ENCODE measurements at regions not wholly inside any gene's neighbourhood (a gene's known extent, or its start where the extent isn't known, plus 50 kb on each side); places are given as distances from the start of the nearest gene placed in this dataset.

DNA sequence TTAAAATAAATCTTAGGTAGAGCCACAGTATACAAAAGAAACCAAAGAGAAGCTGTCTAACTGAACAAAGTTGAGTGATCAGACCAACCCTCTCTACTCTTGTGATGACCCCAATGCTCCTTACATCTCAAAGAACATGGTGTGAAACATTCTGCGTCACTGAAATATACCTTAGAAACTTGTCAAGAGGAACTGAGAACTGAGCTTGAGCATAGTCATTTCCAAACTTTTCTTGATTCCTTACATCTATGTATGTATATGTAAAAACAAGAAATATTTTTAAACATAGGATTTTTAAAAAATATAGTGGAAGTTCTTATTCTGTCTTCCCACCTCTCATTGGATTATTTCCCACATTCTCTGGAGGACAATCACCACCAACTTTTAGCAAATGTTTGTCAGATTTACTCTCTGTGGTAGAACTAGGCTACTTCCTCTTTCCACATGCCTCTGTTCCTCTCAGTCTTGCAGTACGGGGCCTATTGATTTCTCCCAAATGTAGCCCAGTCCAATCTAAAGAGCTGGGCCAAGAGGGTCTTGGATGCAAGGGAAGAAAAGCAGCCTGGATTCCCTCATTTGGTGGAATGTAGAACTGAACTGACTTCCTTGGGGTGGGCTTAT lies 98.2 kb upstream of the HHIP start:
- no peak for DNase-seq
- CTCF ChIA-PET, result no interaction called here
- no peaks in the 10 kb centered on the region for H3K4me1 Mint-ChIP-seq
- no peaks in the 10 kb centered on the region for H3K27me3 Mint-ChIP-seq
- no peak overlapping the region for H3K4me3 Mint-ChIP-seq
- no peaks in the 10 kb centered on the region for H3K36me3 Mint-ChIP-seq (ENCODE audit: low read depth)
- POLR2A ChIA-PET, result no interaction called here
- H3K9me3 Mint-ChIP-seq, result no peaks in the 10 kb centered on the region
- H3K27ac Mint-ChIP-seq, result no peak overlapping the region

DNA sequence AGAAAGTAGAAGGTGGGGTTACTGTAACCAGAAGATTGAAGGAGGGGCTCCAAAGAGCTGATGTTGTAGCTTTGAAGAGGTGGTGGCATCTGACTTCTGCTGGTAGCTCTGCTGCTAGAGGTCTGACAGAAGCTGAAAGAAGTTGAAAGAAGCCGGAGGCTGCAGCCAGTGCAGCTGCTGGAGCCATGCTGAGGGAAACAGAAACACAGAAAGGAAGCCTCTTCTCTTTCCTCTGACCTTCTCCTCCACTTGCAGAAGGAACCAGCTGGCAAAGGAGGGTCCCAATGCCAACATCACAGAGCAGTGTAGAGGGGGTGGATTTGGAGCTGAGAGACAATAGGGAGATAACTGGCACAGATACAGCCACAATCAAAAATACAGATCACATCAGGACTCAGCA lies 89.3 kb upstream of the HHIP start:
- CTCF ChIA-PET, result interaction anchor here (0.6 kb wide), 1 partner anchor 156 kb away, joined by 3 read pairs; no protein-coding TSS in a partner anchor

DNA sequence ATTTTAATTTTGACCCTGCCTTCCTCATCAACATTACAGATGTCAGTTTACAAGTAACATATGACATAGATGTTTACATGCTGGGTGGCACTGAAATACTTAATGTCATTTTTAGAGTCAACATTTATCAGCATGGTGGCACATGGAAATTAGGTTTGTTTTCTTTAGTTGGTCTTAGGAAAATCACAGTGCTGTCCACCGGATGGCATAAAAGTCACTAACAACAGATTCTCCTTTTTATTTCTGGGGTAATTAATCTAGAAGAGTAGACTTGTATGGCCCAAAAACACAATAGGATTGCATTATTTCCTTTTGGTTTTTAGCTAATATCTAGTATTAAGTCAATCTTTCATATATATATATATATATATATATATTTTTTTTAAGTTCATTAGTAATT lies 88.6 kb upstream of the HHIP start:
- Mint-ChIP-seq H3K4me1 (no peaks in the 10 kb centered on the region), H3K27ac (no peak overlapping the region), H3K36me3 (ENCODE audit: low read depth) (no peaks in the 10 kb centered on the region), H3K4me3 (no peak overlapping the region), H3K9me3 (no peaks in the 10 kb centered on the region), H3K27me3 (peaks cover 2% of the 10 kb centered on the region)
- POLR2A ChIA-PET, result no interaction called here
- DNase-seq, result no peak
- CTCF ChIA-PET, result no interaction called here

More for the DNA sequence above, 89.3 kb upstream of the HHIP start:
- H3K27me3 Mint-ChIP-seq, result no peaks in the 10 kb centered on the region
- H3K27ac Mint-ChIP-seq, result no peak overlapping the region
- H3K4me3 Mint-ChIP-seq, result no peak overlapping the region
- H3K36me3 Mint-ChIP-seq (ENCODE audit: low read depth), result no peaks in the 10 kb centered on the region
- no peaks in the 10 kb centered on the region for H3K4me1 Mint-ChIP-seq
- H3K9me3 Mint-ChIP-seq, result no peaks in the 10 kb centered on the region
- POLR2A ChIA-PET, result no interaction called here
- DNase-seq, result no peak

DNA sequence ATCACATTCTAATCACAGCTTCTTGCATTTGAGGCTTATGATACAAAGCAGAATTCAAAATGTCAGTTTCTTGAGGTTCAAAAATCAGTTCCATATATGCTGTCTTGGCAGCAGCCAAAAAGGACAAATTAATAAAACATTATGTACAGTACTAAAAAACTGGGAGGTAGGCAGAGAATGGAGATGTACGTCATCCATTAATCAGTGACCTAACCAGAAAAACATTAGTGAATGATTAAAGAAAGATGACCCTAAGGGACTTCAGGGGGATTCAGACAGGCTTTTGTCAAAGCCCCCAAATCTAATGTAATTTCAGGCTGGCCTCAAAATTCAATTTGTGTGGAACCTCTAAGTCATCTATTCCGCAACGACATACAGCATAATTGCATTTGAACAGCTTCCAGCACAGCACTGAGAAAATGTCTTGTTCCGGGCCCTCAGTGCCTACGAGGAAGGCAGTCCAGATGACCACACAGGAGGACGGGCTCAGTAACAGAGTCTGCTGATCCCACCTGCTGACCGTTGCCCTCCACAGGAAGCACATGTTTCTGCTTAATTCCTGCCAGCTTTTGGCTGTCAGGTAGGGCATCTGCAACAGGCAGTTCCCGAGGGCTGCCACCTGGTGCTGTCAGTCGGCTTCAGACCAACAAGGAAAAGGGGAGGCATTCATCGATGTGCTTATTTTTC lies 83.8 kb upstream of the HHIP start:
- Mint-ChIP-seq H3K27ac (no peak overlapping the region), H3K36me3 (ENCODE audit: low read depth) (no peaks in the 10 kb centered on the region), H3K4me3 (no peak overlapping the region), H3K4me1 (no peaks in the 10 kb centered on the region), H3K9me3 (no peaks in the 10 kb centered on the region), H3K27me3 (peaks cover 6% of the 10 kb centered on the region)
- ChIA-PET POLR2A (no interaction called here), CTCF (no interaction called here)
- no peak for DNase-seq

DNA sequence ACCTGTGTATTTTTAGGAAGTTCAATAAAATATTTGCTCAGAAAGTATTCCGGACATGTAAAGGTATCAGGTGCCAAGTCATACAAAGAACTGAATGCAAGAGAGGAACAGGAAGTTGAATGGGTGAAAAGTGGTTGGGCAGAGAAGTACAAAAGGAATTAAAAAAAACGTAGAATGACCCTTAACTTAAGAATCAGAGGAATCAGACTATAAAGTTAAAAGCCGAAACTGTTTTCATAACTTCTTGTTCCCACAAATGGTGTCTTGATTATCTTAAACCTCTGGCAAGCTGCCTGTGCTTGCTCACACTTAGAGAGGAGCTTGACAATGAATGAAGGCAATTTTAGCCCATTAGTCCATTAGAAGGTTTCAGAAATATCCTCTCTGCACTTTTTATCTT lies 81.6 kb upstream of the HHIP start:
- Mint-ChIP-seq H3K9me3 (no peaks in the 10 kb centered on the region), H3K36me3 (ENCODE audit: low read depth) (no peaks in the 10 kb centered on the region), H3K4me3 (no peak overlapping the region), H3K27me3 (peaks cover 6% of the 10 kb centered on the region), H3K27ac (no peak overlapping the region), H3K4me1 (no peaks in the 10 kb centered on the region)
- no peak for DNase-seq
- CTCF ChIA-PET, result no interaction called here
- POLR2A ChIA-PET, result no interaction called here

DNA sequence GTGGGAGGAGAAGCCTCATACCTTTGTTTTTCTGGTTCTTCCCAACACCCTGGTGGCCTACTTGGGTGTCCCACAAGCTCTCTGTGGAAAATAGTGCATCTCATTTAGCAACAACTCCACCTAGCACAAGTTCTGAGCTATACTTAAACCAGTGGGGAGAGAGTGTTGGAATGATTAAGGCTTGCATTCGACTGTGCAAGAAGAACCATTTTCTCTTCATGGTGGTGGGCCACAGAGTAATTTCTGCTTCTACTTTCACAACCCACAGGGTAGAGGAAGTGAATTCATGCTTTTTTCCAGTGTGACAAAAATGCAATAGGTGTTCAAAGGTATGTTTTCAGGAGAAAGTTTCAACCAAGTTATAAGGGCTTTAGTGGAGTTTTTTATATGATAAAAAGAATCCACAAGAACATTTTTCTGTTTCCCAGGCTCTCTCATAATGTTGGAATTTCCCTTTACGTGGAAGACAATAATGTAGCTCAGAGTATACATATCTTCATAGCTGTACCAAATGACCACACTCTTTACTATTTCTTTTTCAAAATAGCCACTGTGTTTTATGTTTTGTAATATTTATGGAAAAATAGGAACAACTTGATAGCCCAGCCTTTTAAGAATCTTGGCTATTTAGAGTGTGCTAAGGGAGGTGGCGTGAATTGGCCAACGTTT lies 80.3 kb upstream of the HHIP start:
- Mint-ChIP-seq H3K4me3 (no peak overlapping the region), H3K27ac (no peak overlapping the region), H3K27me3 (peaks cover 6% of the 10 kb centered on the region), H3K36me3 (ENCODE audit: low read depth) (no peaks in the 10 kb centered on the region), H3K4me1 (no peaks in the 10 kb centered on the region), H3K9me3 (no peaks in the 10 kb centered on the region)
- DNase-seq, result no peak
- ChIA-PET CTCF (no interaction called here), POLR2A (no interaction called here)

DNA sequence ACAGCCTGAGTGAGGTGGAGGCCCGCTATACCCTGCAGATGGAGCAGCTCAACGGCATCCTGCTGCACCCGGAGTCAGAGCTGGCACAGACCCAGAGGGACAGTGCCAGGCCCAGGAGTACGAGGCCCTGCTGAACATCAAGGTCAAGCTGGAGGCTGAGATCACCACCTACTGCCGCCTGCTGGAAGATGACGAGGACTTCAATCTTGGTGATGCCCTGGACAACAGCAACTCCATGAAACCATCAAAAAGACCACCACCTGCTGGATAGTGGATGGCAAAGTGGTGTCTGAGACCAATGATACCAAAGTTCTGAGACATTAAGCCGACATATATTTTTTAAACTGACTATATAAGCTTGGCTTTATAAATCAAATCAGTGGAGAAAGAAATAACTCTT lies 73.3 kb upstream of the HHIP start:
- no peak overlapping the region for H3K4me3 Mint-ChIP-seq
- H3K9me3 Mint-ChIP-seq, result no peaks in the 10 kb centered on the region
- H3K36me3 Mint-ChIP-seq (ENCODE audit: low read depth), result no peaks in the 10 kb centered on the region
- CTCF ChIA-PET, result no interaction called here
- DNase-seq, result no peak
- no peak overlapping the region for H3K27ac Mint-ChIP-seq
- H3K27me3 Mint-ChIP-seq, result peaks cover 1% of the 10 kb centered on the region
- H3K4me1 Mint-ChIP-seq, result no peaks in the 10 kb centered on the region
- POLR2A ChIA-PET, result no interaction called here

DNA sequence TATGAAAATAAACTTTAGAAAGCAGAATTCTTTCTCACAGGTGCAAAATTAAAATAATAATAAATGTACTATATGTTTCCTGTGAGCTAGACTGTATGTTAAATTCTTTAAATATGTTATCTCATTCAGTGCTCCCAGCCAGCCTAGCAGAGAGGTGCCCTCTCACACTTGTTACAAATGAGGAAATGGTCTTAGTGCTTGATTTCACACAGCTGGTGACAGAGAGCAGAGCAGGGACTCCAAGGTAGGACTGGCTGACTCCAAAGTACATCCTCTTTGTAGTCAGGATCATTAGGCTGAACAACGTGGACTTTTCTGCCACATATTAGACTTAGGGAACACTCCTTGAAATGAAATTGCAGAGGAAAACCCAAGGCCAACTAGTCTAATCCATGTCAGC lies 72.0 kb upstream of the HHIP start:
- Mint-ChIP-seq H3K36me3 (ENCODE audit: low read depth) (no peaks in the 10 kb centered on the region), H3K9me3 (no peaks in the 10 kb centered on the region), H3K4me3 (no peak overlapping the region), H3K27me3 (peaks cover 1% of the 10 kb centered on the region), H3K27ac (no peak overlapping the region), H3K4me1 (no peaks in the 10 kb centered on the region)
- POLR2A ChIA-PET, result no interaction called here
- CTCF ChIA-PET, result no interaction called here
- DNase-seq, result no peak

DNA sequence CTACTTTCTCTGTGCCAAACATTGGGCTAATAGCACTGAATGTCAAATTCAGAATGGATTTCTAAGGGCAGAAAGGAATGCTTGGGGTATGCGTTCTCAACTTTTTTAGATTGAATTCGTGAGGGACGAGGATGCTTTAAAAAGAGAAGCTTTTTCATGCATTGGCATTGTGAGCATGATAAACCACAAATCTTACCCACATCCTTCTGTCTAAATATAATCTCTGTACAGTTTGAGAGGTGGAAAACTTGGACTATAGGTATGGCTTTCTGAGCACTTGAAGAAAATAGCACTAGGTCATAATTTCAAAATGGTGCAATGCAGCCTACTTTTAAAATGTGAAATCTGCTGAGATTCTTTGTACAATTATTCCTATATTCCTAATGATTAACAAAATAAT lies 71.4 kb upstream of the HHIP start:
- POLR2A ChIA-PET, result no interaction called here
- H3K27me3 Mint-ChIP-seq, result peaks cover 1% of the 10 kb centered on the region
- CTCF ChIA-PET, result no interaction called here

DNA sequence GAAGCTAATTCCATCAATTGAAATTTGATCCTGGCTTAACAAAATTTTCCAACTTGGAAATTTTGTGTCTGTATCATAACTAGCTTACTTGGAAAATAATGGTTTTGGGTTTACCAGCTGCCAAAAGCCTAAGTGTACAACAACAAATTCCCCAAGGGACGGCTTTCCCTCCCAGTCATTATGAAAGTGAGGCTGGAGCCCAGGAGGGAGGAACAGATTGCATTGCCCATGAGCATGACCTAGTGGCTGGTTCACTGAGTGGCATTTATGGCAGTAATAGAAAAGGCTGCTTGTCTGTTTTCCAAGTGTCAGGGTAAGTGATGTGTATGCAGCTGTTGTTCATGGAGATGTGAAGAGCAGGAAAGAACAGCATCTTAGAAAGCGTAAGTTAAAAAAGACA lies 70.8 kb upstream of the HHIP start:
- Mint-ChIP-seq H3K4me3 (no peak overlapping the region), H3K27ac (no peak overlapping the region), H3K36me3 (ENCODE audit: low read depth) (no peaks in the 10 kb centered on the region), H3K27me3 (peaks cover 1% of the 10 kb centered on the region), H3K4me1 (no peaks in the 10 kb centered on the region), H3K9me3 (no peaks in the 10 kb centered on the region)
- POLR2A ChIA-PET, result no interaction called here
- CTCF ChIA-PET, result no interaction called here
- DNase-seq, result no peak

More for the DNA sequence above, 71.4 kb upstream of the HHIP start:
- Mint-ChIP-seq H3K36me3 (ENCODE audit: low read depth) (no peaks in the 10 kb centered on the region), H3K27ac (no peak overlapping the region), H3K9me3 (no peaks in the 10 kb centered on the region), H3K4me1 (no peaks in the 10 kb centered on the region), H3K4me3 (no peak overlapping the region)
- DNase-seq, result no peak

DNA sequence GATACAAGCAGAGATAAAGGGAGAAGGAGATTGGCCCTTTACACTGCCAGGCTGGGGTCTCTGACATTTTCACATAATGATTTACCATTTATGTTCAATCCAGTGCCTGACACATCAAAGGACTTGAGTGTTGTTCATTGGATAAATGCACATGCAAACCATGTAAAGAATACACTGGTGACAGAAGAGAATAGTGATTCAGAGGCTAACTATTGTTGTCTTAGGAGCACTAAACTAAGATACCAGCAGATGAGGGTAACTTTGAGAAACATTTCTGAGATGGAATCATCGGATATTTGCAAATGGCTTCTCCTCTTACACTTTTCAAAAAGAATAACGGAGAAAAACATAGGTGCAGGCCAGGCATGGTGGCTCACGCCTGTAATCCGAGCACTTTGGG lies 67.3 kb upstream of the HHIP start:
- Mint-ChIP-seq H3K4me1 (no peaks in the 10 kb centered on the region), H3K27me3 (peaks cover 1% of the 10 kb centered on the region), H3K4me3 (no peak overlapping the region), H3K36me3 (ENCODE audit: low read depth) (no peaks in the 10 kb centered on the region), H3K27ac (no peak overlapping the region), H3K9me3 (no peaks in the 10 kb centered on the region)
- DNase-seq, result no peak
- CTCF ChIA-PET, result no interaction called here
- POLR2A ChIA-PET, result no interaction called here

DNA sequence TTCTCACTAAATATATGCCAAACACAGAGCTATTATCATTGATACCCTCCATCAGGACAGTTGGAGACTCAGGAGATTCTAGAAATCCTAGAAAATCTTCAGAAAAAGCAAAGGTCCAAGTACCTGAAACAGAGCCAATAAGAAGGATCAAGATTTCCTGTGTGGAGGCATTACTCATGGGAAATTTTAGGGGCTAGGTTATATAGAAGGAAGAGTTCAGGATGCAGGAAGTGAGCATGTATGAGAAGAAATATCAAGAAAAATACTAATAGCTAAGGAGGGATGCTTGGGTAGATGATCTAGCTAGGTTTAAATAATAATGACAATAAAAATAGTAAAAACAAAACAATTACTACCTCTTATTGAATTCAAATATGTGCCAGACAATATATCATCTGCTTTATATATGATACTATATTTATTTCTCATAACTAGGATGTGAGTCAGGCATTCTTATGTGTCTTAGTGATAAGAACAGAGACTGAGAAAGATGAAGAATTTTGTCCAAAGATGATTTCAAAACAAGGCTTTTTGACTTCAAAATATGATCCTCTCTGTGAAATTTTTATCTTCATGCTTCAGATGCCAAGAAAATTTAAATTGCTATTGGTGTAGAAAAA lies 66.4 kb upstream of the HHIP start:
- no peak for DNase-seq
- no peaks in the 10 kb centered on the region for H3K9me3 Mint-ChIP-seq
- no peak overlapping the region for H3K4me3 Mint-ChIP-seq
- no peak overlapping the region for H3K27ac Mint-ChIP-seq
- no peaks in the 10 kb centered on the region for H3K4me1 Mint-ChIP-seq
- peaks cover 1% of the 10 kb centered on the region for H3K27me3 Mint-ChIP-seq
- H3K36me3 Mint-ChIP-seq (ENCODE audit: low read depth), result no peaks in the 10 kb centered on the region
- ChIA-PET CTCF (no interaction called here), POLR2A (no interaction called here)

DNA sequence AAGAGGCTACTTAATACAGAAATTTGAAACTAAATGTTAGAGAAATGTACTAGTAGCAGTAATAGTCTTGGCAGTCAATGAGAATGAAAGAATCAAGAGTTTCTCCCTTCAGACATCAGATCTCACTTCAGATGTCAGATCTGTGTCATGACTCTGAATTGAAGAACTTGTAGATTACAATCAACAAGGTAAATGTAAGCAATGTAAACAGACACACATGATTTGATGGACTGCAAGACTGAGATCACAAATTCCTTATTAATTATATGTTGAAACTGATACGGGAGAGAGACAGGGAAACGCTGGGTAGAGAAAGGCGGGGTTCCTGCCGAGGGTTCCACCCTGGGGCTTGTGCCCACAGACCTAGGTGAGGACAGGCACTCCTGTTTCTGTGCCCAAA lies 65.5 kb upstream of the HHIP start:
- no peaks in the 10 kb centered on the region for H3K36me3 Mint-ChIP-seq (ENCODE audit: low read depth)
- H3K27ac Mint-ChIP-seq, result no peak overlapping the region
- no peaks in the 10 kb centered on the region for H3K4me1 Mint-ChIP-seq
- no peak for DNase-seq
- H3K27me3 Mint-ChIP-seq, result no peaks in the 10 kb centered on the region
- POLR2A ChIA-PET, result no interaction called here
- H3K4me3 Mint-ChIP-seq, result no peak overlapping the region
- no peaks in the 10 kb centered on the region for H3K9me3 Mint-ChIP-seq
- CTCF ChIA-PET, result no interaction called here
